HG03442 (cell line): ENCODE measurements at regions not wholly inside any gene's neighbourhood (a gene's known extent, or its start where the extent isn't known, plus 50 kb on each side); places are given as distances from the start of the nearest gene placed in this dataset.

ENCODE experiments used
- ATAC-seq: cut with Tn5 transposase; IDR thresholded peaks from one replicate; pipeline ENCODE4 v1.9.1; 2021; ENCODE audit warnings: mild to moderate bottlenecking, moderate library complexity; ENCODE audit not compliant: unreplicated experiment

DNA sequence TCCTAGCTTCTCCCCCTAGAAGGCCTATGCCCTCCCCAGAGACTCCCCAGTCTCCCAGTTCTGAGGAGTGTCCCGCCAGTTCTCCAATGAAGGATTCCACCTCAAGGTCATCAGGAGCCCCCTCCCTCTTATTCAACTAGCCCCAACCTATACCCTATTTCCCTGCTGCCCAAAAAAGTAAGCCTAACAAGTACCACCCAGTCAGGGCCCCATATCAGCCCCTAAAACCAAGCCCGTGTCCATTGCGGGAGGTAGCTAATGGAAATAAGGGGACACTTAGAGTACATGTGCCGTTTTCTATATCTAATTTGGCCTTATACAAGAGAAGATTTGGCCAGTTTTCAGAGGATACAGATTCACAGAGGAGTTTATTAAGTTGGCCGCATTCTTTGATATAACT lies 416.2 kb downstream of the MATN1 start:
- no peak for ATAC-seq

- ATAC-seq: no peak
Measured at GRCh38 chr1:30305519-30305918, 417.9 kb downstream of the MATN1 start.

GRCh38 chr1:30305061-30305460 lies 418.3 kb downstream of the MATN1 start:
- ATAC-seq: no peak

DNA sequence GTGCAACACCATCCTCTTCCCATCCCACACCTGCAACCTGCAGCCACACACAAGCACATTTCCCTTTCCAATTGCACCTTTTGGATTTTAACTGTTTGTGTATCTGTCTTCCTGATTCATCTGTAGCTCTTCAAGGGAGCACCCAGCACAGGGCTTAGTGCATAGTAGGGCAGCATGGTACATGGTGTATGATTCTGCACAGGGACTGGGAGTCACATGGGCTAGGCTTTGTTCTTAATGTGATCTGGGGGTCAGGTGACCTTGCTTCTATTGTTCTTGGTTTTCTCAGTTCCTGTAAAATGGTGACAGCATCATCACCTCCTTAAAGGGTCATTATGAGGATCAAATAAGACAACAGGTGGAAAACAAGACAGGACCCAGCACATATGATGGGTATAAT lies 419.3 kb downstream of the MATN1 start:
- ATAC-seq: no peak

GRCh38 chr1:30303387-30303786 lies 420.0 kb downstream of the MATN1 start:
- no peak for ATAC-seq

GRCh38 chr1:30302858-30303257 lies 420.5 kb downstream of the MATN1 start:
- ATAC-seq: no peak

DNA sequence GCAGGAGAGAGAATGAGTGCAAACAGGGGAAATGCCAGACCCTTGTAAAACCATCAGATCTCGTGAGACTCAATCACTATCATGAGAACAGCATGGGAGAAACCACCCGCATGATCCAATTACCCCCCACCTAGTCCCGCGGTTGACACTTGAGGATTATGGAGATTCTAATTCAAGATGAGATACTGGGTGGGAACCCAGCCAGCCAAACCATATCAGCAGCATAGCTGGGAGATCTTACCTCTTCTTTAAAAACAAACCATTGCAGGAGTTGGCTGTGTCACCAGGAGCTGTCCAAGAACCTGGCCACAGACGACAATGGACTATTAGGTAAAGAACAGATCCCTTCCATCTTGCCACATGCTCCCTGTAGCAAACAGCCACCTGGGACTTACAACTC lies 422.7 kb downstream of the MATN1 start:
- ATAC-seq: no peak

DNA sequence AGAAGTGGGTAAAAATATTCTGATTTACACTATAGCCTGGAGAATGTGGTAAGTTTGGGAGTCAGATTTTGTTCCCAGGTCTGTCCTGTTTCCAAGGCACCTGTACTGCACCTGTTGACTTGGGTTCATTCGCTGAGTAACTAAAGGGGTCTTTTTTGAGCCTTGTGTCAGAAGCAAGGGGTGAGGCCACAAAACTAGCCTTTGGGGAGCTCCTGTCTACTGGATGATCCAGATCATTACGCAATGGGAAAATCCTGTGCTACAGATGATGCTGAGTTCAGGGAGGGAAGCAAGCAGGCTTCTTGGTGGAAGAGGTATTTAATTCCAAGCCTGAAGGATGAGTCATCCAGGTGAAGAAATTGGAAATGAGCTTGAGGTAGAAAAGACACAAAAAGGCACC lies 424.0 kb downstream of the MATN1 start:
- no peak for ATAC-seq

DNA sequence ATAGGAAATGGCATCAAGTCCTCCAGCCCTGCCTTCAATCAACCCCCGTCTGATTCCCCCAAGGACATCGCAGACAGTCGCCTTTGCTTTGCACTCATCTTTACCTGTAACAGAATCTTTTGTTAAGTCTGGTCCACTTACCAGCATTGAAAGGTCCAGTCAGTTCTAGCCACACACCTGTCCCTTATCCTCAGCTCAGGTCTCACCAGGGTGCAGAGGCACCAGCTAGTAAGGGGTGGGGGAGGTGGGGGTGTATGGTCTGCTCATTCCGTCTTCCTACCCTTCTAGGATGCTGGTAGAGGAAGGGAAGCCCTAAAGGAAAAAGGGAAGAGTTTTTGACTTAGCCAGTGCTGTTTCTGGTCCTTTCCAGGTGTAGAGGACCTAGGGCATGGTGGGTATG lies 427.7 kb downstream of the MATN1 start:
- no peak for ATAC-seq

GRCh38 chr1:30295266-30295665 lies 428.1 kb downstream of the MATN1 start:
- no peak for ATAC-seq

DNA sequence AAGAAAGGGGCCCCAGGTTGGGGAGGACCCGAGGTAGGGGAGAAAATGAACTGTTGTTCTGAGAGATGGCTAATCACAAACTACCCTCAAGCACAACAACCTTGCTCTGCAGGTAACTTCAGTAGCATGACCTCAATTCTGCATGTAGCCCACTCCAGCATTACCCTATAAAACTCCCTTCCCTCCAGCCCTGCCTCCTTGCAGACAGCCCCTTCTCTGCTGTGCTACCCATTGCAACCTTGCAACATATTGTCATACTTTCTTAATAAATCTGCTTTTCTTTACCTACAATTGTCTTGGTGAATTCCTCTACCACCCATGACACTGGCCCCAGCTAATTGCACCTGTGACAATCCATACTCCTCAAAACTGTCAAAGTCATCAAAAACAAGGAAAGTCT lies 428.9 kb downstream of the MATN1 start:
- ATAC-seq: no peak

DNA sequence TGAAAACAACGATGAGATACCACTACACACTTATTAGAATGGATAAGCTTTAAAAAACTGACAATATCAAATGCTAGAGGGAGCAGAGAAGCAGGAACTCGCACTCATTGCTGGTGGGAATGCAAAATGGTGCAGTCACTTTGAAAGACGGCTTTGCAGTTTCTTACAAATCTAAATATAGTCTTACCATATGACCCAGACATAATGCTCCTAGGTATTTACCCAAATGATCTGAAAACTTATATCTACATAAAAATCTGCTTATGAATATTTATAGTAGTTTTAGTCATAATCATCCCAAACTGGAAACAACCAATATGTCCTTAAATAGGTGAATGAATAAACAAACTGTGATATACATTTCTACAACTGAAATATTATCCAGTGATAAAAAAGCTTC lies 430.9 kb downstream of the MATN1 start:
- no peak for ATAC-seq

- ATAC-seq: no peak
Measured at GRCh38 chr1:30291526-30291925, 431.9 kb downstream of the MATN1 start.

GRCh38 chr1:30290581-30290980 lies 432.8 kb downstream of the MATN1 start:
- no peak for ATAC-seq

GRCh38 chr1:30287976-30288375 lies 435.4 kb downstream of the MATN1 start:
- no peak for ATAC-seq

DNA sequence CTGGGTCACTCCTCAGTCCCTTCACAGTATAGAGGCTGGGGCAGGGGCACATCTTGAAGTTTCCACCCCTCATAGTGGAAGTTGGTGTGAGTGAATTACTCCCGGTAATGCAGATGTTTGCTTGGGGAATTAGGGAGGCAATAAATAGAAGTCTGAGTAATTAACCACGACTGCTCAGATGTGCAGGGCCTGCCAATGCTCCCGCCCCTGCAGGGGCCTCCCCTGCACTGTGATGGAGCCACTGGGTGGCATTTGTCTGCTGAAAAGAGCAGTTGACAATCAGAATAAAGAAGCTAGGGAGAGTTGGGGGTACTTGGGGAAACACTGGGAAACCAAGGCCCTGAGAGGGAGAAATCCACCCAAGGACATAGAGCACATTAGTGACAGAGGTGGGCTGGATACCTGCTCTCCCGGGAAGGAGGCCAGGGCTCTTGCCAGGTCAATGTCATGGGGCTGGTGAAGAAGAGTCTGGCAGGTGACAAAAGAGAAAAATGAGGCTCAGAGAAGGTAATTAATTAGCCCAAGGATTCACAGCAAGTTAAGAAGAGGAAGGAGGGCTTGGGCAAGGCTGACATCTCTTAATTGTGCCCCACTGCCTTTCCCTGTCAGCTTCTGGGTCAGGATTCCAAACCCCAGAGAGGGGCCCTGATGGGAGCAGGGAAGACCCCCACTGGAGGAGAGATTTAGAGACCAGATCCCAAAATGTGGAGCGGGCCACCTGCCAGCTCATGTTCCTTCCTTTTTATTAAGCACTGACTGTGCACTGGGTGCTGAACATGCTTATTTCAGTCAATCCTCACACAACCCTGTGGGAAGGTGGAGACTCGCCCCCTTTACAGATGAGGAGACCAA lies 436.2 kb downstream of the MATN1 start:
- no peak for ATAC-seq

DNA sequence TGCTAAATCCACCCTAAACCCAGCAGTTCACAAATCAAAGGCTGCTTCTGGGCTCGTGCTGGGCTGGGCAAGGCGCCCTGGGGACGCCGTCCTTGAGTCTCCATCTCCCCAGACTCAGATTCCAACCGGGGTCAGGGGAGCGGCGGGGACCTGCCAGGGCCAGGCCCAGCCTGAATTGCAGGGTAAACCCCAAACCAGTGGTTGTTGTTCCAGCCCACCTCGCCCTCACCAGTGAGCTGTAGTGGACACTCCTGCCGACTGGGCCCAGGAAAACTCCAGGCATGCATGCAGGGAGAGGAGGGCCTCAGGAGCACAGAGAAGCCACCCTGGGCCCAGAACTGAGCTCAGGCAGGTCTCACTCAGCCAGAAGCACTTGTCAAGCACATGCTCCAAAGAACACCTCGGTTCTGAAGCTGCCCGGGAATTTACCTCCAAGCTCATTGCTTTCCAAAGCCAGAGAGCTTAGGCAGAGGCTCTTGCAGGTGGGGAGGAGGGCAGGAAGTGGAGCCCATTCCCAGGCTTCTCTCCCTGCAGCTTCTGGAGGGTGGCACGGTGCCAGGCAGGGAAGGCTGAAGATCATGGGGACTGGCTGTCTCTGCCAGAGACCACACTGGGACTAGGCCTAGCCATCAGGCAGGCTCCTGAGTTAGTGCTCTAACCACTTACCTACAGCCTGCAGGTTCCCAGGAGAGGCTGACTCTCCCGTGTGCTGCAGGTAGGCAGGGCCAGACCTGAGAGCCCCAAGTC lies 437.0 kb downstream of the MATN1 start:
- ATAC-seq: no peak

GRCh38 chr1:30285501-30285932 lies 437.9 kb downstream of the MATN1 start:
- ATAC-seq: no peak

DNA sequence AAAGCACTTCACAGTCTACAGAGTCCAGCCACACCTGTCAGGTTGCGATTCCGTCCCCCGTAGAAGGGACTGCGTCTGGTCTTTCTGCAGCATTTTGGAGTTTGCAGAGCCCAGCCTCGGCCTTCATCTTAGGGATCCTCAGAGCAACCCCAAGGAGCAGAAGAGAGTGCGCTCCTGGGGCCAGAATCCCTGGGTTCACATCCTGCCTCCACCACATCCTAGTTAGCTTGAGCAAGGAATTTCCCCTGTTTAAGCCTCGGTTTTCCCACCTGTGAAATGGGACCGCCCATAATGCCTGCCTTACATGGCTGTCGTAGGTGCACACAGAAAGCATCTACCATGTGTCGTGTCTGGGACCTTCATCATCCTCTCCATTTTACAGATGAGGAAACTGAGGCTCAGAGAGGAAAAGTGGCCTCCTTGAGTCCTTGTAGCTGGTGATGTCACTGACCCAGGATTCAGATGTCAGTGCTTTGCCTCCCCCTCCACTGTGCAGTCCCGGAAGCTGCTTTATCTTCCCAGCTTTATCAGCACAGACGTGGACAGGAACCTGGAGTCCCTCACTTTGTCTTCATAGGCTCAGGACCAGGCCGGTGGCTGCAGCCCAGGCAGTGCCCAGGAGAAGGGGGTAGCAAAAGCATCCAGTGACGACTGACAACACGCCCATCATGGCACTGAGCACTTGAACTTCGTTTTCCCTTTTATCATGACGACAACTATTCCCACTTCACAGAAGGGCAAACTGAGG lies 438.5 kb downstream of the MATN1 start:
- no peak for ATAC-seq

DNA sequence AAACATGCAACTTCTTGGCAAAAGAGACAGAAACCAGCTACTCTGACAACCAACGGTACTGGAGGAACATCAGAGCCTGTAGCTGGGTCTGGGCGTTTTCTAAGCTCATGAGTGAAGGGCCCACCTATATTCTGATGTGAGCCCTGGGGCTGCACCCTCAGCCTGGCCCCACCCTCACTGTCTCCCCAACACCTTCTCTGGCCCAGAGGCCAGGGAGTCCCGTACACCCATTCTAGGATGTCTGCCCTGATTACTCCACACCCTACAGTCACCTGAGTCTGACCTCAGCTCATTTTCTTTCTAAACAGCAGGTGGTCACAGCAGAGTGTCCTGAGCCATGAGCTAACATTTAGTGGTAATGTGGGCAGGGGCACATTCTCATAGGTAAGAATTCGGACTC lies 439.2 kb downstream of the MATN1 start:
- ATAC-seq: no peak

- no peak for ATAC-seq
Measured at GRCh38 chr1:30283199-30283962, 440.0 kb downstream of the MATN1 start.
